ENCODE measurements at regions not wholly inside any gene's neighbourhood (a gene's known extent, or its start where the extent isn't known, plus 50 kb on each side); places are given as distances from the start of the nearest gene placed in this dataset.

- no peaks in the 10 kb centered on the region for H3K9me3 ChIP-seq (ENCODE audit: control insufficient read depth in 1 of 2, low read length in 2 of 2)
- H3K4me1 ChIP-seq (ENCODE audit: control insufficient read depth in 1 of 2, insufficient read depth in 2 of 2, low read length in 2 of 2) = peaks cover 0 to 4% of the 10 kb centered on the region in 2 donors
- no peaks in the 10 kb centered on the region for H3K27me3 ChIP-seq (ENCODE audit: low read depth, low read length)
- no peaks in the 10 kb centered on the region for H3K36me3 ChIP-seq (ENCODE audit: control insufficient read depth in 1 of 2, insufficient read depth in 2 of 2, low read length in 2 of 2)
- H3K27ac ChIP-seq (ENCODE audit: low read length) = no peak overlapping the region
- no peak overlapping the region for H3K4me3 ChIP-seq (ENCODE audit: low read depth in 1 of 2, low read length in 2 of 2)
Measured at GRCh38 chr6:1242446-1242845, 69.5 kb upstream of the FOXQ1 start.

- Histone ChIP-seq H3K4me1 (ENCODE audit: control insufficient read depth in 1 of 2, insufficient read depth in 2 of 2, low read length in 2 of 2) (peaks cover 0 to 4% of the 10 kb centered on the region in 2 donors), H3K27me3 (ENCODE audit: low read depth, low read length) (no peaks in the 10 kb centered on the region), H3K9me3 (ENCODE audit: control insufficient read depth in 1 of 2, low read length in 2 of 2) (no peaks in the 10 kb centered on the region), H3K4me3 (ENCODE audit: low read depth in 1 of 2, low read length in 2 of 2) (no peak overlapping the region), H3K36me3 (ENCODE audit: control insufficient read depth in 1 of 2, insufficient read depth in 2 of 2, low read length in 2 of 2) (no peaks in the 10 kb centered on the region), H3K27ac (ENCODE audit: low read length) (no peak overlapping the region)
Measured at GRCh38 chr6:1242021-1242420, 69.9 kb upstream of the FOXQ1 start.

GRCh38 chr6:1240766-1241318 is 71.1 kb upstream of the FOXQ1 start:
- H3K9me3 ChIP-seq (ENCODE audit: control insufficient read depth in 1 of 2, low read length in 2 of 2) = no peaks in the 10 kb centered on the region
- no peaks in the 10 kb centered on the region for H3K36me3 ChIP-seq (ENCODE audit: control insufficient read depth in 1 of 2, insufficient read depth in 2 of 2, low read length in 2 of 2)
- H3K4me1 ChIP-seq (ENCODE audit: control insufficient read depth in 1 of 2, insufficient read depth in 2 of 2, low read length in 2 of 2) = peaks cover 0 to 4% of the 10 kb centered on the region in 2 donors
- H3K4me3 ChIP-seq (ENCODE audit: low read depth in 1 of 2, low read length in 2 of 2) = no peak overlapping the region
- H3K27ac ChIP-seq (ENCODE audit: low read length) = no peak overlapping the region
- no peaks in the 10 kb centered on the region for H3K27me3 ChIP-seq (ENCODE audit: low read depth, low read length)

GRCh38 chr6:1239805-1240204 is 72.1 kb upstream of the FOXQ1 start:
- Histone ChIP-seq H3K36me3 (ENCODE audit: control insufficient read depth in 1 of 2, insufficient read depth in 2 of 2, low read length in 2 of 2) (no peaks in the 10 kb centered on the region), H3K27me3 (ENCODE audit: low read depth, low read length) (no peaks in the 10 kb centered on the region), H3K27ac (ENCODE audit: low read length) (no peak overlapping the region), H3K4me3 (ENCODE audit: low read depth in 1 of 2, low read length in 2 of 2) (no peak overlapping the region), H3K4me1 (ENCODE audit: control insufficient read depth in 1 of 2, insufficient read depth in 2 of 2, low read length in 2 of 2) (peaks cover 0 to 4% of the 10 kb centered on the region in 2 donors), H3K9me3 (ENCODE audit: control insufficient read depth in 1 of 2, low read length in 2 of 2) (no peaks in the 10 kb centered on the region)

- no peaks in the 10 kb centered on the region for H3K36me3 ChIP-seq (ENCODE audit: control insufficient read depth in 1 of 2, insufficient read depth in 2 of 2, low read length in 2 of 2)
- H3K27ac ChIP-seq (ENCODE audit: low read length) = no peak overlapping the region
- peaks cover 0 to 4% of the 10 kb centered on the region in 2 donors for H3K4me1 ChIP-seq (ENCODE audit: control insufficient read depth in 1 of 2, insufficient read depth in 2 of 2, low read length in 2 of 2)
- H3K27me3 ChIP-seq (ENCODE audit: low read depth, low read length) = no peaks in the 10 kb centered on the region
- H3K4me3 ChIP-seq (ENCODE audit: low read depth in 1 of 2, low read length in 2 of 2) = no peak overlapping the region
- no peaks in the 10 kb centered on the region for H3K9me3 ChIP-seq (ENCODE audit: control insufficient read depth in 1 of 2, low read length in 2 of 2)
Measured at GRCh38 chr6:1238040-1238439, 73.9 kb upstream of the FOXQ1 start.

GRCh38 chr6:1237636-1238035 is 74.3 kb upstream of the FOXQ1 start:
- Histone ChIP-seq H3K4me3 (ENCODE audit: low read depth in 1 of 2, low read length in 2 of 2) (no peak overlapping the region), H3K36me3 (ENCODE audit: control insufficient read depth in 1 of 2, insufficient read depth in 2 of 2, low read length in 2 of 2) (no peaks in the 10 kb centered on the region), H3K27ac (ENCODE audit: low read length) (no peak overlapping the region), H3K9me3 (ENCODE audit: control insufficient read depth in 1 of 2, low read length in 2 of 2) (no peaks in the 10 kb centered on the region), H3K4me1 (ENCODE audit: control insufficient read depth in 1 of 2, insufficient read depth in 2 of 2, low read length in 2 of 2) (peaks cover 0 to 4% of the 10 kb centered on the region in 2 donors), H3K27me3 (ENCODE audit: low read depth, low read length) (no peaks in the 10 kb centered on the region)

- Histone ChIP-seq H3K9me3 (ENCODE audit: control insufficient read depth in 1 of 2, low read length in 2 of 2) (no peaks in the 10 kb centered on the region), H3K36me3 (ENCODE audit: control insufficient read depth in 1 of 2, insufficient read depth in 2 of 2, low read length in 2 of 2) (no peaks in the 10 kb centered on the region), H3K4me3 (ENCODE audit: low read depth in 1 of 2, low read length in 2 of 2) (no peak overlapping the region), H3K4me1 (ENCODE audit: control insufficient read depth in 1 of 2, insufficient read depth in 2 of 2, low read length in 2 of 2) (peaks cover 0 to 1% of the 10 kb centered on the region in 2 donors), H3K27me3 (ENCODE audit: low read depth, low read length) (no peaks in the 10 kb centered on the region), H3K27ac (ENCODE audit: low read length) (no peak overlapping the region)
Measured at GRCh38 chr6:1235825-1236224, 76.1 kb upstream of the FOXQ1 start.

- no peaks in the 10 kb centered on the region for H3K9me3 ChIP-seq (ENCODE audit: control insufficient read depth in 1 of 2, low read length in 2 of 2)
- peaks cover 0 to 5% of the 10 kb centered on the region in 2 donors for H3K4me1 ChIP-seq (ENCODE audit: control insufficient read depth in 1 of 2, insufficient read depth in 2 of 2, low read length in 2 of 2)
- H3K4me3 ChIP-seq (ENCODE audit: low read depth in 1 of 2, low read length in 2 of 2) = no peak overlapping the region
- no peaks in the 10 kb centered on the region for H3K36me3 ChIP-seq (ENCODE audit: control insufficient read depth in 1 of 2, insufficient read depth in 2 of 2, low read length in 2 of 2)
- no peaks in the 10 kb centered on the region for H3K27me3 ChIP-seq (ENCODE audit: low read depth, low read length)
- H3K27ac ChIP-seq (ENCODE audit: low read length) = no peak overlapping the region
Measured at GRCh38 chr6:1233924-1234323, 78.0 kb upstream of the FOXQ1 start.

- Histone ChIP-seq H3K9me3 (ENCODE audit: control insufficient read depth in 1 of 2, low read length in 2 of 2) (no peaks in the 10 kb centered on the region), H3K27ac (ENCODE audit: low read length) (no peak overlapping the region), H3K4me1 (ENCODE audit: control insufficient read depth in 1 of 2, insufficient read depth in 2 of 2, low read length in 2 of 2) (peaks cover 0 to 5% of the 10 kb centered on the region in 2 donors), H3K4me3 (ENCODE audit: low read depth in 1 of 2, low read length in 2 of 2) (no peak overlapping the region), H3K36me3 (ENCODE audit: control insufficient read depth in 1 of 2, insufficient read depth in 2 of 2, low read length in 2 of 2) (no peaks in the 10 kb centered on the region), H3K27me3 (ENCODE audit: low read depth, low read length) (no peaks in the 10 kb centered on the region)
Measured at GRCh38 chr6:1232578-1232977, 79.3 kb upstream of the FOXQ1 start.

GRCh38 chr6:1231941-1232340 is 80.0 kb upstream of the FOXQ1 start:
- Histone ChIP-seq H3K27me3 (ENCODE audit: low read depth, low read length) (no peaks in the 10 kb centered on the region), H3K27ac (ENCODE audit: low read length) (no peak overlapping the region), H3K4me3 (ENCODE audit: low read depth in 1 of 2, low read length in 2 of 2) (no peak overlapping the region), H3K4me1 (ENCODE audit: control insufficient read depth in 1 of 2, insufficient read depth in 2 of 2, low read length in 2 of 2) (peaks cover 0 to 5% of the 10 kb centered on the region in 2 donors), H3K36me3 (ENCODE audit: control insufficient read depth in 1 of 2, insufficient read depth in 2 of 2, low read length in 2 of 2) (no peaks in the 10 kb centered on the region), H3K9me3 (ENCODE audit: control insufficient read depth in 1 of 2, low read length in 2 of 2) (no peaks in the 10 kb centered on the region)

- Histone ChIP-seq H3K4me1 (ENCODE audit: control insufficient read depth in 1 of 2, insufficient read depth in 2 of 2, low read length in 2 of 2) (peaks cover 0 to 5% of the 10 kb centered on the region in 2 donors), H3K9me3 (ENCODE audit: control insufficient read depth in 1 of 2, low read length in 2 of 2) (no peaks in the 10 kb centered on the region), H3K27ac (ENCODE audit: low read length) (no peak overlapping the region), H3K27me3 (ENCODE audit: low read depth, low read length) (no peaks in the 10 kb centered on the region), H3K36me3 (ENCODE audit: control insufficient read depth in 1 of 2, insufficient read depth in 2 of 2, low read length in 2 of 2) (no peaks in the 10 kb centered on the region), H3K4me3 (ENCODE audit: low read depth in 1 of 2, low read length in 2 of 2) (no peak overlapping the region)
Measured at GRCh38 chr6:1230689-1231605, 81.0 kb upstream of the FOXQ1 start.

All from muscle layer of duodenum (tissue), 2 donors.